UCSD-AML1 (cell line): ENCODE measurements at regions not wholly inside any gene's neighbourhood (a gene's known extent, or its start where the extent isn't known, plus 50 kb on each side); places are given as distances from the start of the nearest gene placed in this dataset.

Experiments used
- DNase-seq: peaks from one replicate; lab custom pipeline; 2025; ENCODE audit not compliant: unreplicated experiment; lab: John Stamatoyannopoulos, UW

- no peak for DNase-seq
Observed at GRCh38 chr5:74324556-74324955, 316.0 kb downstream of the ENC1 start.

GRCh38 chr5:74322944-74323343, 317.6 kb downstream of the ENC1 start:
- DNase-seq, result no peak

DNA sequence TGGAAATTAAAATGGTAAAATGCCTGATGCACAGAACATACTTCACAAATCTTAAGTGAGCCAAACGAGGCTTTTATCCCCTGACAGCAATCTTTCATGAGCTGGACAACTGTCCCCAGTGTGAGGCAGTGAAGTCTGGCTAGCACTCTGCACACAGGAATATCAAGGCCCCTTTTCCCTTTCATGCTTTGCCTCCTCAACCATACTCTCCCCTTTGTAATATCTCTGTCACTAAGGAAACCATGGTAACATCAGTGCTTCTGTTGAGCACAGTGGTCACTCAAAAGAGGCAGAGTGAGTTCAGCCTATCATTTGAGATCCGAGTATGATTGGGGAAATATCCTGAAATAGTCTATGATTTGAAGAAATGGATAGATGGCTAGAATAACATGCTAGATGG, 318.3 kb downstream of the ENC1 start:
- DNase-seq, result no peak

DNA sequence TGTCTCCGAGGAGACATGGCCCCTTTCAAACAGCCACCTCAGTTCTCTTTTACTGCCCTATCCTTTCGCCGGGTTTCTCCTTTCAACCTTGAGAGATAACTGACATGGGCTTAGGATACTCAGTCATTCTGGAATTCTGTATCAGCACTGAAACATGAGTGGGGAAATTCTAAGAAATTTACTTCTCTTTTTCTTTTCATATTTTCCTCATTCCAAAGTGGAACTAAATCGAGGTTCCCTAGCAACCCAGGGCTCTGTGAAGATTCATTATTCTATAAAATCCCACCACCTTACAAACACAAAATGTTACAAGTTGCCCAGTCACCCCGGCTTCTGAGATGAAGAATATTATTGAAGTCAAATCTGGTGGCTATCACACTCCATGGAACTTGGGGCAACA, 319.2 kb downstream of the ENC1 start:
- no peak for DNase-seq

DNA sequence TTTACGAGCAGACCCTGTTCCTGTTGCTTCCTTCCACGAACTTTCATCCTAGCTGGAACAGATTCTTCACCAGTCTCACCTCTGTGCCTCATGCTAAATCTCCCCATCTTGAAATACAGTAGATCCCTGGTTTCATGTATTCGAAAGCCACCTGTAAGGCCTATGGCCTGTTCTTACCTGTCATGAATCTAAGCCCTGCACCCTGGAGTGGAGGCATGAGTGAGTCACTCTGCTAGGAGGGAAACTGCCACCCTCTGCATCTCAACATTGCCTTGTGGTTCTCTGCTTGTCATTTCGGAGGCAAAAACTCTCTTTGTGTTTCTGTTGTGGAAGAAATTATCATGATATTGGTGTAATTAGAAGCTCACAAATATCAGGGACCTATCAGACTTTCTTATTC, 320.0 kb downstream of the ENC1 start:
- DNase-seq, result no peak

GRCh38 chr5:74319076-74319475, 321.5 kb downstream of the ENC1 start:
- no peak for DNase-seq

DNA sequence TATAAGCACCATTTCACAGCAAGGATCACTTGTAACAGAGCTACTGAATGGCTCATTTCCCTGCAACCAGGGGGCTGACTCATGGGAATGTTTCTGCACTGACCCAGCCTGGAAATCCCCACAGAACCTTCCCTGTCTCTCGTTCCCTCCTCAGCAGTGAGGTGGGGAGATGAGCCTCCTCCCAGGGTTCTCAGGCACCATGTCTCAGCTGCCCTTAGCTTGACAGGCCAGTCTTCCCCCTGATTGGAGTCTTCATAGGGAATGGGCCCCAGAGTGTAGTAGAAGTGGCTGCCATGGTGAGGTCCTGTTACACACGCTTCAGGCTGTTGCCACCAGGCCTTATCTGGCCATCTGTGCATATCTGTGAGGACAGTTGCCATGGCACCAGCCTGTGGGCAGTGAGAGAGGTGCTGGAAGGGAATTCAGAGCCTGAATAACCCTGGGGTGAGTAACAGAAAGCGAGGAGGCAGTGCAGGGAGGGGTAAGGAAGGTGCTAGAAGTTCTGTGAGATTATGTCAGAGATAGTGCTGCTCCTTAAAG, 324.4 kb downstream of the ENC1 start:
- peak; percentile 26 for DNase-seq

- no peak for DNase-seq
Observed at GRCh38 chr5:74314906-74315305, 325.6 kb downstream of the ENC1 start.

GRCh38 chr5:74313896-74314295, 326.6 kb downstream of the ENC1 start:
- peak; percentile 28 for DNase-seq

GRCh38 chr5:74312746-74313145, 327.8 kb downstream of the ENC1 start:
- DNase-seq, result no peak

DNA sequence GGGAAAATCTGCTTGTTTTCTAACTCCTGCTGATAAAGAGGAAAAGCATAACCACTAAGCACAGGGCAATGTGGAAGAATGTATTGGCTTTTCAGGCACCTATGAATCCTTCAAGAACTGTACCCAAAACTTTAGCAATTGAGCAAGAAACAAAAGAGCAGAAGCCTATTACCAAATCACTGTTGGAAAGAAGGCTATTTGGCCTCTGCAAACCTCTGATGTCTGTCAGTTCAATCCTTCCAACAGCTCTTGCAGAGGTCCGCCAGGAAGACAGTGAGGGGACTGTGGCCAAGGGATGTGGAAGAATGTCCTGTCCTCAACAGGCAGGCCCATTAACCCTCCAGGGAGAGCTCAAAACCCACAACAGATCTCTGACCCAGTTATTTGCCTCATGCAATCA, 328.6 kb downstream of the ENC1 start:
- no peak for DNase-seq

DNA sequence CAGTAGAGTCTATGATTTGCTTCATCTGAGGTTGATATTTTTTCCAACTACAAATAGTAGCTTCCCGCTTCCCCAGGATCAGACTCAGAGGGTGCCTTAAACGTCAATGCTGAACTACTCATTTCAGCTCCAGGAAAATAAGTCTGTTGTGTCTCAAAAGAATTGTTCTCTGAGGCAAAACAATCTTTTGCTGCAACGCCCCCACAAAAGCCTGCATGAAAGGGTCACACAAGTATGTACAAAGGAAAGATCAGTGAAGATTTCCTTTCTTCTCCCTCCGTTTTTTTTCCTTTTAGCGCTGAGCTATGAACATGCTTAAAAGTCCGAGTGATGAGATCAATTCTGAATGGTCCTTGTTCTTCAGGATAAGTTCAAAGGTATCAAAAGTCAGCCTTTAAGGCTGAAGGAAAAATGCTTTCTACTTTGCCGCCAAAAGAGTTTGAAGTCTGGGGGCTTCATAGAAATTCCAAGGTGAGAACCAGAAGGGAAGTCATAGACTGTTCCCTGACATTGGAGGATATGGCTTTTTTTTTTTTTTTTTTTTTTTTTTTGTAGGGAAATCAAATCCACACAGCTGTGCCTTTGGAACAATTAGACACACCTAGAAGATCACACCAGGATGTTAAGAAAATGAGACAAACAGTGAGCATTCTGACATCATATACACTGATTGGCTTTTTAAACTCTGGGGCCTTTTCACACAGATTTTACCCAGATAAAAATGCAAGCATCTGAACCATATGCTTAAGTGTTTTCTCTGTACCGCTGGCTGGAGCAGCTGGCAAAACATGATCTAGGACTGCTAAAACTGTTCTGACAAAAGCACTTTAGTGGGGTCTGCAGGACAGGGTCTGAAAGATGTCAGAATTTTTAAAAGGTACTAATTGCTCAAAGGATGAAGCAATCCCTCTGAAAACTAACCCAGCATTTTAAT, 329.3 kb downstream of the ENC1 start:
- no peak for DNase-seq

GRCh38 chr5:74310386-74310785, 330.1 kb downstream of the ENC1 start:
- no peak for DNase-seq

GRCh38 chr5:74309050-74309449, 331.5 kb downstream of the ENC1 start:
- no peak for DNase-seq

DNA sequence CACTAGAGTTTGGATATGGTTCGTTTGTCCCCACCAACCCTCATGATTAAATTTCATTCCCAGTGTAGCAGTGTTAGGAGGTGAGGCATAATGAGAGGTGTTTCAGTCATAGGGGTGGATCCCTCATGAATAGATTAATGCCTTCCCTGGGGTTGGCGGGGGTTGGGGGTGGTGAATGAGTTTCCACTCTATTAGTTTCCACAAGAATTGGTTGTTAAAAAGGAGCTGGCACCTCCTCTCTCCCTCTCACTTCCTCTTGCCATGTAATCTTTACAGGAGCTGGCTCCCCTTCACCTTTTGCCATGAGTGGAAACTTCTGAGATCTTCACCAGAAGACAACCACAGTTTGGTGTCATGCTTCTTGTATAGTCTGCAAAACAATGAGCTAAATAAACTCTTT, 333.7 kb downstream of the ENC1 start:
- no peak for DNase-seq

DNA sequence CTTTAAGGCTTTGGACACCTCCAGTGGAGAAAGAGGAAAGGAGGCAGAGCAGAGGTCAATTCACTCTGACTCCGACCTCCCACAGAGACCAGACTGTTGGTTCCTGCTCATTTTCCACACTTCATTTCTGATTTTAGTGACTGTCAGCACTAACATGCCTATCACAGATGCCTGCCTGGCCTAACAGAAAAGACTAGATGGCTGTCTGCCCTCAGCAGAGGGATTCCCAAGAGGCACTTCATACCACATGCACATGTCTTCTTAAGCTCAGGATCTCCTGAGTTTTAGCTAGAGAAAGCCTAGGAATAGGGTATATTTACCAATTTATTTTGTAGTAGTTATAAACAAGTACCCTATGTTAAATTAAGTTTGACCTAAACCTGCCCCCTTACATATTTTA, 336.0 kb downstream of the ENC1 start:
- DNase-seq, result no peak

GRCh38 chr5:74303578-74303977, 336.9 kb downstream of the ENC1 start:
- no peak for DNase-seq

- DNase-seq, result no peak
Observed at GRCh38 chr5:74301576-74301975, 339.0 kb downstream of the ENC1 start.

GRCh38 chr5:74300808-74301389, 339.6 kb downstream of the ENC1 start:
- no peak for DNase-seq

DNA sequence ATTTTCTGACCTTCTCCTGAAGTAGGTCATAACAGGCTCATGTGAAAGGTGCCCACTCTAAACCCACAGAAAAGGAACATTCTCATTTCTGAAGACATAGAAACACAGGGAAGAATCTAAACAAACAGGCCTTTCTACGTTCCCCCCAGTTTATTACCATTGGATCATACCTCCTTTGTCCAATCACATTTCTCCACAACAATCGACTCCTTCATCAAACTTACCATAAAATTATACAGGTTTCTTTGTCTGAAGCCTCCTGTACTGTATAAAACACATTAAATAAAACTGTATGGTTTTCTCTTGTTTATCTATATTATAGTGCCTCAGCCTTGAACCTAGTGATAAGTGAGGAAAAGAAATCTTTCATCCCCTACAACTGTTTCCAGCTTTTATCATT, 340.7 kb downstream of the ENC1 start:
- DNase-seq, result no peak

GRCh38 chr5:74296685-74297408, 343.7 kb downstream of the ENC1 start:
- no peak for DNase-seq

DNA sequence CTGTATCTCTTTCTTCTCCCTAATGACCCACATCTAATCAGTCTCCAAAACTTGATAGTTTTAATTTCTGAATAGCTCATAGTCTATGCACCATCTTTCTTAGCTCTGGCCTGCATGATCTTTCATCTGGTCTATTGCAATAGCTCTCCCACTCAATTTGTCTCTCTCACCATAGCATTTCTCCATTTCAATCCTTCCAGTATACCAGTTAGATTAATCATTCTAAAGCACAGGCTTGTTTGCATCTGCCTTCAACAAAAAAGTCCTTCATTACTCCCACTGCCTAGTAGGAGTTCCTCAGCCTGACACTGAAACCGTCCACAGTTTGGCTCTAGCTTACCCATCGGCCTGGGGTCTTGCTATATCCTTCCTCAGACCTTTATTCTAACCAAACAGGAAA, 344.9 kb downstream of the ENC1 start:
- no peak for DNase-seq
